ENCODE measurements at regions not wholly inside any gene's neighbourhood (a gene's known extent, or its start where the extent isn't known, plus 50 kb on each side); places are given as distances from the start of the nearest gene placed in this dataset.

DNA sequence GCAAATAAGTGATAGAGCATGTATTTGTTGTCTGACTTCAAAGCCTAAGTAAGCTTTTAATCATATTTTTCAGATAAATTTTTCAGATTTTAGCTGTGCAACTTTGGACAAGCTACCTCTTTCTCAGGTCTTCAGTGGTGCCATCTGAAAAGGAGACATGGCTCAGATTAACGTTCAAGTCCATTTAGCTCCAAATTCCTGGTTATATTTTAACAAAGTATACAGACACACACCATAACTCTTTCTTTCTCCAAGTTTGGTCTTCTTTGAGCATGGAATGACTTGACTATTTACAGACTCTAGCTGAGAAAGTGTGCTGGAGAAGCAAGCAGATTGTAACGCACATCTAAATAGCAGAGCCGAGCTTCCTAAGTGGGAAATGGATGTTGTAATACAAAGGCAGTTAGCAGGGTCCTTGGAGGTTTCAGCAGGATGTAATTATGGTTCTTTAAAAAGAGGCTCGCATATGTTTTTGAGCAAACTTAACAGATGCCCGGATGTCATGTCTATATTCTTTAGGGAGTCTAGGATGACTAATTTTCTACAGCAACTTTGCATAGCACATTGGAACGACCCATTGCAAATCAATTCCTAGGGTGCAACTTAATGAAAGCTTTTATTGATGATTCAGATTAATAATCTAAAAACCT lies 128.1 kb upstream of the E2F8 start:
- Mint-ChIP-seq H3K4me3 (no peak overlapping the region), H3K27me3 (ENCODE audit: low read depth) (peaks cover 7% of the 10 kb centered on the region), H3K36me3 (ENCODE audit: insufficient read depth) (no peaks in the 10 kb centered on the region), H3K9me3 (no peaks in the 10 kb centered on the region), H3K4me1 (ENCODE audit: low read depth) (no peaks in the 10 kb centered on the region)
- DNase-seq (no peak), ATAC-seq (no peak)

DNA sequence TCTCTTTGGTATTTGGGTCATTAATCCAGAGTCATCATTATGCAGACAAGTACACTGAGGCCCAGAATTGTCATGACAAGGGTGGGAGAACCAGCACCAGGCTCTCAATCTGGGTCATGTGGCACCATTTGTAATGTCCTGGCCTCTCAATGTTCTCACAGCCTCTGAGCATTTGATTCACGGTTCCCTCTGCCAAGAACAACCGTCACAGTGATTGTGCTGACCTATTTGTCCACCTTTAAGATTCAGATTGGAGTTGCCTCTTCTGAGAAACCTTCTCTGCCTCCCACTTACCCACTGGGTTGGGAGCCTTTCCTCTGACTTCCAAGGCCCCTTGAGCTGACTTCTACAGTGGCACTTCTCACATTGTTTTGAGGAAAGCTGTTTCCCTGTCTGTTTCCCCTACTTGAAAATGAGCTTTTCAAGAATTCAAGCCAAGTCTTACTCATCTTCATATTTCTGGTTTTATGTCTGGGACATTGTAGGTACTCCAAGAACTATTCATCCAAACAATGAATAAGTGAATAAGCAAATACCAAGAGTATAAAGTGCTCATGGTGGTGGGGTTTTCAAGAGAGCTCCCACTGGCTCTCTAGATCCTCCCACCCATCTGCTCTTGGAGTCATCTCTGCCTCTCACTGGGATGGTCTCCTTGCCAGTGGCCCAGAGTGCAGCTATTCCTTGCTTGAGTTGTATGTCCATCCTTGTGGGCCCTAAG lies 126.4 kb upstream of the E2F8 start:
- Mint-ChIP-seq H3K4me1 (ENCODE audit: low read depth) (no peaks in the 10 kb centered on the region), H3K27me3 (ENCODE audit: low read depth) (peaks cover 2% of the 10 kb centered on the region), H3K9me3 (no peaks in the 10 kb centered on the region), H3K4me3 (no peak overlapping the region), H3K36me3 (ENCODE audit: insufficient read depth) (no peaks in the 10 kb centered on the region)
- no peak for ATAC-seq
- no peak for DNase-seq

DNA sequence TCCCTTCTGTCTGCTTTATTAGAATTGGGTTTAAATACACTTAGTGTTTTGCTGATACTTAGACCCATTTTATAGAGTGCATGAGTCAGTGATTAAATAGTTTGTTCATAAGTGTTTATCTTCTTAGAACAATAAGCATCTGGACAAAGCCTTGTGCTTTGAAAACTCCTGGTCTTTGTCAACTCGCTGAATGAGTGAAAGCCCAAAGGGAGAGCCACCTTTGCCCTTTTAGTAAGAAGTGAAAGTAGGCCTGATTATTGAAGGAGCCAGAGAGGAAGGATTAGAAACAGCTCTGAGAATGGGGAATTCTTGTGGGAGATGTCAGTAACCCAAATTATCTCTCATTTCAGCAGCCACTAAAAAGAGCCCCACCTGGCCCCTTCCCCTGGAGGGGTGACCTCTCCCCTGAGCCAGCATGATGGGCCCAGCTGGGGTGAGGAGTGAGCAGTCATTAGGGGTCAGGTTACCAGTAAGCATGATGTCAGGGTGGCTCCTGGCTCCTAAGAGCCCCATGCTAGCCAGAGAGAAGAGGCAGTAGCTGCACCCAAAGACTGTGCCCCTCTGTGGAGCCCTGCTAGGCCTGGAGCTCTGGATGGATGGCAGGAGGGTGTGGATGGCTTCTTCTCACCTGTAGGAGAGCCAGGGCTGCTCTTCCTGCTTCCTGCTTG lies 125.1 kb upstream of the E2F8 start:
- H3K4me1 Mint-ChIP-seq (ENCODE audit: low read depth): no peaks in the 10 kb centered on the region
- H3K36me3 Mint-ChIP-seq (ENCODE audit: insufficient read depth): no peaks in the 10 kb centered on the region
- DNase-seq: no peak
- no peaks in the 10 kb centered on the region for H3K9me3 Mint-ChIP-seq
- peaks cover 2% of the 10 kb centered on the region for H3K27me3 Mint-ChIP-seq (ENCODE audit: low read depth)
- ATAC-seq: no peak
- H3K4me3 Mint-ChIP-seq: no peak overlapping the region

DNA sequence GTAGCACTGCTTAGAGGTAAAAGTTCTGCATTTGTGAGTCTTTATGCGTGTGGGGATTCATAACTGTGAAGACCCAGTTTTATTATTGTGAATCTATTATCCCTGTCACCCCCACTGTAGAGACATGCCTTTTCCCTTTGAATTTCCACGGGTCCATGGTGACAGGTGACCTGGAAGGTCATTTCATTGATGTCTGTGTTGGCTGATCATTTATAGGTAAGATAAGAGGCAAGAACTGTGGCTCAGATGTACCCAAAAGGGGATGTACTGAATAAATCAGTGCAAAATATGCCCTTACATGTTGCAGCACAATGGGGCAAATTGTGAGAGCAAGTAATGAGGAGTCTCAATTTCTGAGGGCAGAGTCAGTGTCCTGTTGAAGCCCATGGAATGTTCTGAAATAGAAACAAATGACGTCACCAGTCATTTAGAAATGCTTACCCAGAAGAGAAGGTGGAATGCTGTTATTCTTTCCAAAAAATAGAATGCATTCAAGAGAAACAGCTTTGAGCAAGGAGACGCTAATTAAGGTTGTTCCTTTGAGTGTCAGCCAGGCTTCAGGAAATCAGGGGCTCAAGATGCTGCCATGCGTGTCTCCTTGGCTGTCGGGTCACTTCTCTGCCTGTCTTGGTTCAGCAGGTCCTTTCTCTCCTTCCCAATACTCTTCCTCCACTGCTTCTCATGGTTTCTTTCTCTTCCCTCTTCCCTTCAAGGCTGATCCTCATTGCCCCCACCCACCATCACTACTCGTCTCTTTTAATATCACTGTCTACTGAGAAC lies 118.7 kb upstream of the E2F8 start:
- Mint-ChIP-seq H3K4me3 (no peak overlapping the region), H3K4me1 (ENCODE audit: low read depth) (no peaks in the 10 kb centered on the region), H3K9me3 (no peaks in the 10 kb centered on the region), H3K36me3 (ENCODE audit: insufficient read depth) (no peaks in the 10 kb centered on the region), H3K27me3 (ENCODE audit: low read depth) (peaks cover 16% of the 10 kb centered on the region)
- ATAC-seq (no peak), DNase-seq (no peak)

DNA sequence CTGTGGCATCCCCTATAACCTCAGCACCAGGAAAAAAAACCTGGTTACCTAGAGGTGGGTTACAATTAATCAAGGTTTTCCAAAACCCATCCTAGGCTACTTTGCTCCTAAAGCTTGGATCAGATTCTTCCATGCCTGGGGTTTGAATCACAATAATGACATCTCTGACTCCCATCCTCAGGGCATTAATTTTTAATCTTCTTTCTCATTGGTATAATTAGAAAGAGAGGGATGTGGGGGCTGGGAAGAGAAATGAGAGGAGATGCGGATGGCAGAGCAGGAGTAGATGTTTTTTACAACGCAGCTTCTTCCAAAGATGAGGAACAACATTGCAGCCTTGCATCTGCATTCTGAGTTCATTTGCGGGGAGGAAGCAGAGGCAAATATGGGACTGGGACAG lies 117.2 kb upstream of the E2F8 start:
- Mint-ChIP-seq H3K4me1 (ENCODE audit: low read depth) (no peaks in the 10 kb centered on the region), H3K27me3 (ENCODE audit: low read depth) (peaks cover 16% of the 10 kb centered on the region), H3K36me3 (ENCODE audit: insufficient read depth) (no peaks in the 10 kb centered on the region), H3K4me3 (no peak overlapping the region), H3K9me3 (no peaks in the 10 kb centered on the region)
- DNase-seq (no peak), ATAC-seq (no peak)

DNA sequence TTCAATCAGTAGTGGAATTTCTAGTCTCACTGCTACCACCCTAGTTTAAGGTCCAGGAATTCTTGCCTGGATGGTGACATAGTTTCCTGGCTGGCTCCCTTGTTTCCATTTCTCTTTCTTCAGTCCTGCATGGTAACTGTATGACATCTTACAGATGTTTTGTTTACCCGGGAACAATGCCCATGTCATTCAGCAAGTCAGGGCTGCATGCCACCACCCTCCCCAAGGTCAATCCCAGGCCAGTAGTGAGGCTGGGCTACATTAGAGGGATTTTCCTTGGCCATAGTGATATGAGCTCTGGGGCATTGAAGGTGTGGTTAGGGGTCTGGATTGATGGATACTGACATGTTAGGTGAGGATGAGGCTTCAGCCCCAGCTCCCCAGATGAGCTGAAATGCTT lies 114.9 kb upstream of the E2F8 start:
- Mint-ChIP-seq H3K9me3 (no peaks in the 10 kb centered on the region), H3K36me3 (ENCODE audit: insufficient read depth) (no peaks in the 10 kb centered on the region), H3K4me3 (no peak overlapping the region), H3K27me3 (ENCODE audit: low read depth) (peaks cover 26% of the 10 kb centered on the region), H3K4me1 (ENCODE audit: low read depth) (no peaks in the 10 kb centered on the region)
- ATAC-seq (no peak), DNase-seq (no peak)

DNA sequence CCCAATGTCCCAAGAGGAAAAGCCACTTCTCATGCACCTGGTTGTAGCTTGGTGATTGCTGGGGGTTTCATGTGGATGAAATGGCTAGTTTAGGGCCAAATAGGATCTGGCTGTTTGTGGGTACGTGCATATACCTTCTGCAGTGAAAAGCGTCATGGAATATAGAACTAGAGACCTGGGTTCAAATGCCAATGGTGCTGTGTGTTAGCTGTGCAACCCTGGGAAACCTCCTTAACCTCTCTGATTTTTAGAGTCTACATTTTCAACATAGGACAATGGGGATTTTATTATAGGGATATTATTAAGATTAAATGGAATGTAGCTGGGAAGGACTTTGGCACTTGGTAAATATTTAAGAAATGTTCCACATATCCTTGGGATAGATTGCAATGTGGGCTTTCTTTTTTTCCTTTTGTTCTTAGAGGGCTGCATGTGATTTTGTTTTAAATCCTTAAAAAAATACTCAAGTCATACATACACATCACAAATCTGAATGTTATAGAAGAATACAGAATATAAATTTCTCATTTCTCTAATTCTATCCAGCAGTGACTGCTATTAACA lies 112.6 kb upstream of the E2F8 start:
- no peaks in the 10 kb centered on the region for H3K36me3 Mint-ChIP-seq (ENCODE audit: insufficient read depth)
- H3K9me3 Mint-ChIP-seq: no peaks in the 10 kb centered on the region
- DNase-seq (no peak), ATAC-seq (no peak)
- no peak overlapping the region for H3K4me3 Mint-ChIP-seq
- H3K4me1 Mint-ChIP-seq (ENCODE audit: low read depth): no peaks in the 10 kb centered on the region
- H3K27me3 Mint-ChIP-seq (ENCODE audit: low read depth): peaks cover 46% of the 10 kb centered on the region

DNA sequence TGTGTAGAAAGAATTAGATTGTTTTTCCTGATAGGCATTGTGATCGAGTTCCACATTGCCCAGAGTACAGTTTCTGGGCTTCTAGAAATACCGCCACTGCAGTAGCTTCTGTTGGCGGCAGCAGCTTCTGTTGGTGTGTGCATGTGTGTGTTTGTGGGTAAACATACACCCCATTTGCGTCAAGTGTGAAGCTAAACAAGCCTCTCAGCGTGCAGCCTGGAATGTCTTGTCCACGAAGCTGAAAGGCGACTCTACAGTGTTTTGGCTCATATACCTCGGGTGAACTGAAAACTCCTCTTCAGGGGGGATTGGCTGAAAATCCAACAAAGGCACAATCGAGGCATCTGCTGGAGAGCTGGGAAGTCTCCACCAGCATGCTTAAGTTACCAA lies 112.0 kb upstream of the E2F8 start:
- Mint-ChIP-seq H3K9me3 (no peaks in the 10 kb centered on the region), H3K36me3 (ENCODE audit: insufficient read depth) (no peaks in the 10 kb centered on the region), H3K4me3 (no peak overlapping the region), H3K4me1 (ENCODE audit: low read depth) (no peaks in the 10 kb centered on the region), H3K27me3 (ENCODE audit: low read depth) (peaks cover 47% of the 10 kb centered on the region)
- ATAC-seq: no peak
- DNase-seq: no peak

DNA sequence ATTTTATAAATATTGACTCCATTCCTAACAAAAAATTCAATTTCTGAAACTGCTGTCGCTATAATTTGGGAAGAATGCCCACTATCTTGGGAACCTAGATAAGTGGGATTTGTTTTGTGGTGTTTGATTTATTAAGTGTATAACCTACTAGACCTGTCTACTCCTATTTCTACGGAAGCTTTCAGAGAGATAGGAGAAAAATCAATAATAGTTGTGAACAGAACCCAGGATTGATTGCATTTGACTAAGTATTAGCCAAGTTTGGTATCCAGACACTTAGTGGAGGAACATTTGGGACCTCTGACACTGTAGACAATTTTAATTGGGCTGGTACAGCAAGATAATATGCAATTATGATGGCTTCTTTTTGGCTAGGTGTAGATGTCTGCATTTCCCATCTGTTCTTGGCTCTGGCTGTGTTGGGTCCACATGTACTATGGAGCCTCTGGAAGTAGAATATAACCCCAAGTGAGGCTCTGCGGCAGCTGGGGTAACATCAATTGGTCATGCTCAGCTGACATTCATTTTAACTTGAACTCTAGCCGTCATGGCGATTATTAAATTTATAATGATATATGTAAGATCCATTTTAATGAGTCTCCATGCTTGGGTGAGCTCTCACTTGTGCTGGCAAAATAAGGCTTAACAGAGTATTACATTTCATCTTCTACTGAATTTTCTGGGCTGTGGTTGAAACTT lies 111.5 kb upstream of the E2F8 start:
- Mint-ChIP-seq H3K4me3 (no peak overlapping the region), H3K27me3 (ENCODE audit: low read depth) (peaks cover 53% of the 10 kb centered on the region), H3K4me1 (ENCODE audit: low read depth) (no peaks in the 10 kb centered on the region), H3K36me3 (ENCODE audit: insufficient read depth) (no peaks in the 10 kb centered on the region), H3K9me3 (no peaks in the 10 kb centered on the region)
- DNase-seq (no peak), ATAC-seq (no peak)

DNA sequence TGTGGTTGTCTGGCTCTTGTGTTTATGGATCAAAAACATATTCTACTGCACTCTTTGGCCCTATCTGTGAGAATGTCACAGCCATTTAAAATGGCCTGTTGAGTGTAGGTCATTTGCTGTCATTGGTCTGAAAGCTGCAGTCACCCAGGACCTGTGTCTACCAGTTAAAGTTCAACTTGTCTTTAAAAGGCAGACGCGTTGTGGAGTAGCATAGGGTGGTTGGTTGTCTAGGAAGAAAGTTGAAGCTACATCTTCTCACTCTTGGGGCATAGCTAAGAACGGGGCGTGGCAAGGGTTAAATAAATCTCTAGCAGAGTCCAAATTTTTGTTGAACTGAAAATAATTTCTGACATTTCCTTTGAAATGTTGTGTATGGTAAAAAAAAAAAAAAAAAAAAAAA lies 110.7 kb upstream of the E2F8 start:
- Mint-ChIP-seq H3K9me3 (no peaks in the 10 kb centered on the region), H3K4me3 (no peak overlapping the region), H3K27me3 (ENCODE audit: low read depth) (peaks cover 61% of the 10 kb centered on the region), H3K4me1 (ENCODE audit: low read depth) (no peaks in the 10 kb centered on the region), H3K36me3 (ENCODE audit: insufficient read depth) (no peaks in the 10 kb centered on the region)
- ATAC-seq: no peak
- no peak for DNase-seq

DNA sequence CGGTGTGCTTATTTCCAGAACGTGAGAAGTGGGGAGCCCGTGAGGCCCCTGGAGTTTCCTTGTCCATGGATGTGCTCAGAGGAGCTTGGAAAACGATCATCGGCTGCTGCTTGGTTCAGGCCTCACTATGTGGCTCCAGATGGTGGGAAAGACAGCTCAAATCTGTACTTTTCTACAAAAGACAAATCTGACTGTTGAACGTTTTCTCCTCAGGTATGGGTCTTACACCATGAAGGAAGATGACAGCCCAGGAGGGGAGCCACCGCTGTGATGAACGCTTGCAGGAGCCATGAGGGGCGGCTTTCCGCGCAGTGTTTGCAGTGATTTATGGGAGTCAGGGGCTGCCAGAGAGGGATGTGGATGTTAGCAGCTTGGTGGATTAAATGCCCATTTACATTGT lies 109.4 kb upstream of the E2F8 start:
- Mint-ChIP-seq H3K4me1 (ENCODE audit: low read depth) (peaks cover 2% of the 10 kb centered on the region), H3K4me3 (no peak overlapping the region)

DNA sequence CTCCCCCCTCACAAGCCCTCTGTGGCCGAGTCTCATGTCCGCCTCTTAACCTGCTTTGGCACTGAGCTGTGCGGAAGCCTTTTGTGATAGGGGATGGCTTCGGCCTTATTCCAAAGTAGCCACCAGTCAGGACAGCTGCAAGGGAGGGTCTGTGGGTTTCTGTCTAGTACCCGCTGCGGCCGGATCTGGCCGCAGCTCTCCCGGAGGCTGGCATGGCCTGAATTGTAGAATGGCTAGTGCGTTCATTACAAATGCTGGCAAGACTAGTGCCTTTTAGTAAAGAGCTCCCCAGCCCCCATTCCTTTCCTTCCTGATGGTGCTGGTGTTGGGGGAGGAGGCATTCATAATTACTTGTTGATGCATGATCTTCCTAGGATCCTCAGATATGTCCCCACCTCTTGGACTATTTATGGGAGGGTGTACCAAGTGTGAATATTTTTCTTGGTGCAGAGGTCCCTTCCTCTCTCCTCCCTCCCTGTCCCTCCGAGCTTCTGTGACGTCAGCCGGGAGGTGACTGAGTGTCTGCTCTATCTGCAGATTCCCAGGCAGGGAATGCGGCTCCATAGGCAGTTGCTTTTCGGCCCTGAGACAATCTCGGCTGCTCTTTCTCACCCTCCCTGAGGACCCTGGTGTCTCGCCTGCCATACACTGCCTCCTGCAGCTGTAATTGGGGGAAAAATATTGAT lies 108.7 kb upstream of the E2F8 start:
- no peak for ATAC-seq
- H3K9me3 Mint-ChIP-seq: no peaks in the 10 kb centered on the region
- H3K36me3 Mint-ChIP-seq (ENCODE audit: insufficient read depth): no peaks in the 10 kb centered on the region

More for the DNA sequence above, 109.4 kb upstream of the E2F8 start:
- ATAC-seq (no peak), DNase-seq (no peak)
- H3K9me3 Mint-ChIP-seq: no peaks in the 10 kb centered on the region
- H3K36me3 Mint-ChIP-seq (ENCODE audit: insufficient read depth): no peaks in the 10 kb centered on the region
- H3K27me3 Mint-ChIP-seq (ENCODE audit: low read depth): peaks cover 62% of the 10 kb centered on the region

DNA sequence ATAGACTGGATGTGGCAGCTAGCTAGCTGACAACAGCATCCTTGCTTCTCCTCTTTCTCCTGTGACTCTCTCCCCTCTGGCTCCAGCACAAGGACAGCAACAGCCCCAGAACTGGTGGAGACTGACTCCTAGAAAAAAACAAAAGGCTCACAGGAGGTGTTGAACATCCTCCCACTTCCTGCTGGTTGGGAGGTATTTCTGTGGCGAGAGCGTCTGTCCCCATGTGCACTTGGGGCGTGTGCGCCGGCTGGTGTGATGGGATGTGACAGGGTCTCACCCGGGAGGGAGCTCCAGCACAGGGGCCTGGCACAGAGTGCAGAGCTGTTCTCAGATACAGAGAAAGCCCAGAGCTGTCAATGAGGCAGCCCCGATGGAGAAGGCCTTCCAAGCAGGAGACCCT lies 107.2 kb upstream of the E2F8 start:
- H3K27me3 Mint-ChIP-seq (ENCODE audit: low read depth): peaks cover 78% of the 10 kb centered on the region
- H3K9me3 Mint-ChIP-seq: no peaks in the 10 kb centered on the region
- DNase-seq (no peak), ATAC-seq (no peak)
- H3K4me3 Mint-ChIP-seq: no peak overlapping the region
- H3K4me1 Mint-ChIP-seq (ENCODE audit: low read depth): peaks cover 2% of the 10 kb centered on the region
- no peaks in the 10 kb centered on the region for H3K36me3 Mint-ChIP-seq (ENCODE audit: insufficient read depth)

More for the DNA sequence above, 108.7 kb upstream of the E2F8 start:
- Mint-ChIP-seq H3K27me3 (ENCODE audit: low read depth) (peaks cover 62% of the 10 kb centered on the region), H3K4me1 (ENCODE audit: low read depth) (peaks cover 2% of the 10 kb centered on the region), H3K4me3 (no peak overlapping the region)
- DNase-seq: no peak
